Tibial nerve (tissue), 4 donors: ENCODE measurements at regions not wholly inside any gene's neighbourhood (a gene's known extent, or its start where the extent isn't known, plus 50 kb on each side); places are given as distances from the start of the nearest gene placed in this dataset.

Experiments used
- CTCF ChIP-seq, 5 experiments: fragments of 200-600 bp in 3 of 5; fragments of 450-650 bp in 2 of 5; sonication (generic) in 3 of 5; IDR thresholded peaks; one replicate each; pipeline ENCODE4 v1.5.1; 2016 to 2019; ENCODE audit warnings: antibody characterized with exemption in 5 of 5, mild to moderate bottlenecking in 3 of 5, moderate library complexity in 2 of 5
- EP300 ChIP-seq, 2 donors: sonication (generic); formaldehyde crosslinking; IDR thresholded peaks; one replicate each; pipeline ENCODE4 v1.6.1; 2017; ENCODE audit warnings: antibody characterized with exemption in 2 of 2, mild to moderate bottlenecking in 1 of 2
- POLR2A ChIP-seq, 2 donors: fragments of 450-650 bp; IDR thresholded peaks; one replicate each; pipeline ENCODE4 v1.6.1; 2017; ENCODE audit warnings: antibody characterized with exemption in 2 of 2, mild to moderate bottlenecking in 2 of 2, moderate library complexity in 2 of 2

GRCh38 chr3:137692803-137693431 lies 71.2 kb upstream of the SOX14 start:
- TF ChIP-seq CTCF (IDR thresholded peaks at IDR 0.05) = no peak
- no peak for TF ChIP-seq EP300 (IDR thresholded peaks at IDR 0.05)
- TF ChIP-seq POLR2A (IDR thresholded peaks at IDR 0.05) = no peak
